ENCODE measurements at regions not wholly inside any gene's neighbourhood (a gene's known extent, or its start where the extent isn't known, plus 50 kb on each side); places are given as distances from the start of the nearest gene placed in this dataset.

GRCh38 chr14:98154254-98154653 lies 1117.7 kb downstream of the BCL11B start:
- no peak for DNase-seq
- intact Hi-C loops (cut with micrococcal nuclease): no loop called here
- no peak for ATAC-seq

GRCh38 chr14:98156411-98156810 lies 1115.6 kb downstream of the BCL11B start:
- ATAC-seq (no peak), DNase-seq (no peak)
- intact Hi-C loops (cut with micrococcal nuclease): no loop called here

GRCh38 chr14:98160901-98161300 lies 1111.1 kb downstream of the BCL11B start:
- intact Hi-C loops (cut with micrococcal nuclease): no loop called here
- ATAC-seq (no peak), DNase-seq (no peak)

GRCh38 chr14:98161356-98161755 lies 1110.6 kb downstream of the BCL11B start:
- intact Hi-C loops (cut with micrococcal nuclease): no loop called here
- ATAC-seq (no peak), DNase-seq (no peak)

- intact Hi-C loops (cut with micrococcal nuclease): no loop called here
- DNase-seq (no peak), ATAC-seq (no peak)
Observed at GRCh38 chr14:98162856-98163805, 1108.9 kb downstream of the BCL11B start.

- intact Hi-C loops (cut with micrococcal nuclease): no loop called here
- ATAC-seq: no peak
- no peak for DNase-seq
Observed at GRCh38 chr14:98163873-98164272, 1108.1 kb downstream of the BCL11B start.

GRCh38 chr14:98165976-98166375 lies 1106.0 kb downstream of the BCL11B start:
- ATAC-seq (no peak), DNase-seq (no peak)
- intact Hi-C loops (cut with micrococcal nuclease): no loop called here

- intact Hi-C loops (cut with micrococcal nuclease): no loop called here
- DNase-seq (no peak), ATAC-seq (no peak)
Observed at GRCh38 chr14:98167275-98167674, 1104.7 kb downstream of the BCL11B start.

GRCh38 chr14:98167705-98168104 lies 1104.3 kb downstream of the BCL11B start:
- DNase-seq (no peak), ATAC-seq (no peak)
- intact Hi-C loops (cut with micrococcal nuclease): no loop called here

- no peak for DNase-seq
- ATAC-seq: no peak
Observed at GRCh38 chr14:98168211-98168985, 1103.6 kb downstream of the BCL11B start.

GRCh38 chr14:98169170-98169587 lies 1102.8 kb downstream of the BCL11B start:
- ATAC-seq (no peak), DNase-seq (no peak)
- intact Hi-C loops (cut with micrococcal nuclease): no loop called here

More at GRCh38 chr14:98168211-98168985, 1103.6 kb downstream of the BCL11B start:
- intact Hi-C loops (cut with micrococcal nuclease): no loop called here

- ATAC-seq: no peak
- DNase-seq: no peak
- intact Hi-C loops (cut with micrococcal nuclease): no loop called here
Observed at GRCh38 chr14:98170575-98170974, 1101.4 kb downstream of the BCL11B start.

GRCh38 chr14:98171654-98172053 lies 1100.3 kb downstream of the BCL11B start:
- intact Hi-C loops (cut with micrococcal nuclease): no loop called here

GRCh38 chr14:98172243-98172778 lies 1099.7 kb downstream of the BCL11B start:
- intact Hi-C loops (cut with micrococcal nuclease): no loop called here
- ATAC-seq (no peak), DNase-seq (no peak)

More at GRCh38 chr14:98171654-98172053, 1100.3 kb downstream of the BCL11B start:
- ATAC-seq (no peak), DNase-seq (no peak)

GRCh38 chr14:98173305-98173704 lies 1098.7 kb downstream of the BCL11B start:
- intact Hi-C loops (cut with micrococcal nuclease): no loop called here
- ATAC-seq (no peak), DNase-seq (no peak)

GRCh38 chr14:98174041-98174440 lies 1098.0 kb downstream of the BCL11B start:
- DNase-seq: no peak

GRCh38 chr14:98175436-98175835 lies 1096.6 kb downstream of the BCL11B start:
- intact Hi-C loops (cut with micrococcal nuclease): no loop called here
- DNase-seq (no peak), ATAC-seq (no peak)

More at GRCh38 chr14:98174041-98174440, 1098.0 kb downstream of the BCL11B start:
- no peak for ATAC-seq
- intact Hi-C loops (cut with micrococcal nuclease): no loop called here

GRCh38 chr14:98175881-98176280 lies 1096.1 kb downstream of the BCL11B start:
- intact Hi-C loops (cut with micrococcal nuclease): no loop called here
- ATAC-seq (no peak), DNase-seq (no peak)

- no peak for DNase-seq
- intact Hi-C loops (cut with micrococcal nuclease): no loop called here
- ATAC-seq: no peak
Observed at GRCh38 chr14:98176892-98177291, 1095.1 kb downstream of the BCL11B start.

GRCh38 chr14:98177551-98177950 lies 1094.4 kb downstream of the BCL11B start:
- ATAC-seq (no peak), DNase-seq (no peak)
- intact Hi-C loops (cut with micrococcal nuclease): no loop called here

All from left ventricle myocardium superior (tissue), 1 donor.